Stimulated activated CD4-positive, alpha-beta T cell treated with anti-CD3 and anti-CD28 coated beads, Interleukin-15, amount 100 ng/mL, for 48 hours (primary cell): ENCODE measurements at regions not wholly inside any gene's neighbourhood (a gene's known extent, or its start where the extent isn't known, plus 50 kb on each side); places are given as distances from the start of the nearest gene placed in this dataset.

Experiments
- DNase-seq, 2 donors: peaks; one replicate each; pipeline ENCODE4 v3.0.0-alpha.2; 2020; ENCODE audit warnings: low read depth in 2 of 2

DNA sequence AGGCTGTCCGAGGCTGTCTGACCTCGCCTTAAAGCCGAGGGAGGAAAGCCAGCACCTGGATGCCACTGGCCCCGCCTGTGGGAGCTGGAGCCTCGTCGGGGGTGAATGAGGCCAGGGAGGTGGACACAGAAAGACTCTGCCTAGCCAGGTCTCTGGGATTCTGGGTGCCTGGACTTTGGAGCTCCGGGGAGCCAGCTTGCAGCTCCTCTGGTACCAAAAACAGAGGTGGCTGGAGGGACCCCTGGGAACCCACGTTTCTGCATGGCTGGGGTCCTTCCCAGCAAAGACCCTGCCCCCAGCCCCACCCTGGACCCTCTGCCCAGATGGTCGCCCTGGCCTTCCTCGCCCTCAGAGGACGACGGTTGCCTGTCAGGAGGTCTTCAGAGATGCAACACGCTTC is 239.7 kb downstream of the BRD1 start:
- DNase-seq: no peak

DNA sequence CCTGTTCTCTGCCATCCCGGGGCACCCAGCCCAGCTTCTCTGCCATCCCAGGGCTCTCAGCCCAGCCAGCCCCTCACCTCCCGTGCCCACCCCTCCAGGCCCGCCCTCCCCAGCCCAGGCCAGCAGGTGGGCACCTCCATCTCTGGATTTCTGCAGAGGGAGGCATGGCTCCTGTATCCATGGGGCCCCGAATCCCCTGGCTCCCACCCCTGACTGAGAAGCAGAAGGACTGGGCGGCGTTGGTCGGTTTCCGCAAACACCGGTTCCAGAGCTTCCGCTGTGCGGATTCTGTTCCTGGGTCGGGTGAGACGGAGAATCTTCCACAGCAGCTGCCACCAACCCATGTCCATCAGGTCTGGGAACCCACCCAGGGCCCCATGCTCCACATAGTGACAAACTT is 240.3 kb downstream of the BRD1 start:
- DNase-seq: no peak

DNA sequence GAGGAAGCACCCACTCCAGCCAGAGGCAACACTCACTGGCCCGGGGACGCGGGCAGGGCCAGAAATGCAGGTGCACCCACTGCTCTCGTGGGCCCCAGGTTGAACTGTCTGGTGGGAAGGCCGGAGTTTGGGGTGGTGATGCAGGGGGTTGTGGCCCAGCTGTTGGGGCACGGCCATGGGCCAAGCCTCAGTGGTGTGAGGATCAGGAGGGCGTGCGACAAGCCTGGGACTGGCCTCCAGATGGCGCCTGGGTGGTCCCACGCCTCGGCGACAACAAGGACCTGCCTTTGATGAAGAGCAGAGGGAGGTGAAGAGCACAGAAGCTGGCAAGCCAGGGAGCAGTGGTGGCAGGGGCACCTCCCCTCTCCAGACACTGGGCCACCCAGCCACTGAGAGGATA is 240.8 kb downstream of the BRD1 start:
- no peak for DNase-seq

DNA sequence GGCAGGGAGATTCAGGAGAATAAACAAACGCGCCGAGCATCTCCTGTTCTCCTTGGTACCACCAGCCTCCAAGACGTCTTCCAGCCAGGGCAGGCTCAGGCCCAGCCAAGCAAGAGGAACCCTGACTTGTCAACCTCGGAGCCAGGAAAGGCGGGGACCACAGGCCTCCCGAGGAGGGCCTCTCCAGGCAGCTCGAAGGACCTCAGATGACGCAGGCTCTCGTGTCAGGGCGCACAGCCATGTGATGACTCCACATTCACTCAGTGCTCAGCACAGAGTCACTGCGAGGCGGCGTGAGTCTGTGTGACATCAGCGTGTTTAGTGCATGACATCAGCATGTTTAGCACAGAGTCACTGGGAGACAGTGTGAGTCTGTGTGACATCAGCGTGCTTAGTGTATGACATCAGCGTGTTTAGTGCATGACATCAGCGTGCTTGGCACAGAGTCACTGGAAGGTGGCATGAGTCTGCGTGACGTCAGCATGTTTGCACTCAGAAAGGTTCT is 241.4 kb downstream of the BRD1 start:
- DNase-seq: no peak

DNA sequence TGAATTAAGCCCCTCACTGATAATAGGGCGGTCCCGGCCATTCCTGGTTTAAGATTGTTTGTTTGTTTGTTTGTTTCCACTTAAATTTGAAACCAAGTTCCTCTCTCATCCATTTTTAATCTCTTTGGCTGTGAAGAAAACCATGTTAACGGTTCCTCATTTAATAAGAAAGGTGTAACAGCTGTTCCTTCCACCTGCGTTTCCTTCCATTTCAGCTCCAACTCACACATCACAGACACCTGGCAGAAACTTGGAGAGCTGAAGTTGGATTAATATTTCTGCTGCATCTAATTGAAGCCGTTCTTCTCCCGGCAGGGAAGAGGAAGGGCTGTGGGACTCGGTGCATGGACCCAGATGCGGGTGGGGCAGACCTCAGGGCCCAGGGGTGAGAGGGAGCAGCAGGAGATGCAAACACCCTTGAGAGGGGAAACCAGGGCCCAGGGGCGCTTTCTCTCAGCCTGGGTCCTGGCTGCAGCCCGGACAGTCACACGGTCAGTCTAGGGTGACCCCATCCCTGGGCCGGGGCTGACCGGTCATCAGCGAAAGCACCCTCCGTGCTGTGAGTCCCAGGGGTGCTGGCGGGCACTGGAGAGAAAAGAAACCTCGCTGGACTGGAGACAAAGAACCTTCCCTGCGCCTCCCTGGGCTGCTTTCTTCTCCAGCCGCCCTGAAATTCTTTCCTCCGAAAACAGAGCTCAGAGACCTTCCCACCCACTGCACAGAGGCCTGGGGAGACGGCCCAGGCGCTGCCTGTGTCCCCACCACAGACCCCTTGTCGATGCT is 242.0 kb downstream of the BRD1 start:
- no peak for DNase-seq

DNA sequence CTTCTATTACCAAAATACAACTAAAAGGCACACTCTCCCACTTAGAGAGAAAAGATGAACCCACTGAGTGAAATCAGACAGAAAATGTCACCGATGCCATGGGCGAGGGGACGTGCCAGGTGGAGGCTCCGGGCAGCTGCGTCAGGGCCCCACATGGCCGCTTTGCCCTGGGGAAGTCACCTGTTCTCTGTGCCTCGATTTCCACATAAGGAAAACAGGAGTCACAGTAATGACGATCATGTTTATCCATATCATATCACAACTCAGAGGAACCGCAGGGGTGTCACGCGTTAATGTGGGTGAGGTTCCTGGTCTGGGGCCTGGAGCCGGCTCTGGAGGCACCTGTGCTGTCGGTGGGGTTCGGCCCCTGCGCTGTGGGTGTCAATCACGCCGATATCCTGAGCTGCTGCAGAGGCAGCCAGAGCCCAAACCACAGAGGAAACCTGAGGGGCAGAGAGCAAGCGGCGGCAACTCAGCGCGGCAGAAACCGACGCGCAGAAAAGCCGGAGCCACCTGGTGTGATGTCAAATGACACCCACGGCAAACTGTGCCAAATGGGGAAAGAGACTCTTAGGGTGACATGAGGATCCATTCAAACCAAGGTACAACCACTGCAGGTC is 243.7 kb downstream of the BRD1 start:
- DNase-seq: no peak

DNA sequence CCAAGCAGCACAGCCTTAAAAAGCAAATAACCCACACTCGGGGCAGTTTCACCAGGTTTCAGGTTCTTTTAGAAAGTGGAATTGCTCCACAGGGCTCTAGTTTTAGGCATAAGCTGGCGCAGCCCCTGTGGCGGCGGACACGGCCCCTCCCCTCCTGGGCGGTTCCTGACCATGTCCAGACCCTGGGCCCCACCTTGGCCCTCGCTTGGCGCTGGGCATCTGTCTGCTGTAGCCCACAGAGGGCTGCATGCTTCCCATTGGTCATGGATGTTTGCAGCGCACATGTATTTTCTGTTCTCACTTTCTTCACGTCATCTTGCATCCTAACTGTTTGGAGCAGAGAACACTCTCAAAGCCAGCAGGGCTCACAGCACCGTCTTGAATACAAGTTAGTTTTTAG is 244.3 kb downstream of the BRD1 start:
- DNase-seq: no peak

DNA sequence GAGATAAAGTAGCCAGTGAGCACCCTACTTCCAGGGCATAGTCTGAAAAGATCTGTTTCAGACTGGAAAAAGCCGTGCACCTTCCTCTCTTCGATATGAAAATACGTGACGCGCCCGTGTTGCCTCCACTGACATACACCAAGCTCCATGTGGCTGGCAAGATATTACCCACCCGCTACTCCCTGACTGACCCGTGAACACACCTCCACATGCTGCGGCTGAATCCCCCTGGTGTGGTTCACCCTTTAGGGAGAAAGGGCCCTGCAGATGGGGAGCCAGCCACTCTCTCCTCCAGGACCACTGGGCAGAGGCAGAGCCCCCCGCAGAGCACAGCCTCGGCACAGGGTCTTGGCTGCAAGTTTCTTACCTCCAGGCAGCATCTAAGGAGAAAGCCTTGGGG is 245.0 kb downstream of the BRD1 start:
- DNase-seq: no peak

DNA sequence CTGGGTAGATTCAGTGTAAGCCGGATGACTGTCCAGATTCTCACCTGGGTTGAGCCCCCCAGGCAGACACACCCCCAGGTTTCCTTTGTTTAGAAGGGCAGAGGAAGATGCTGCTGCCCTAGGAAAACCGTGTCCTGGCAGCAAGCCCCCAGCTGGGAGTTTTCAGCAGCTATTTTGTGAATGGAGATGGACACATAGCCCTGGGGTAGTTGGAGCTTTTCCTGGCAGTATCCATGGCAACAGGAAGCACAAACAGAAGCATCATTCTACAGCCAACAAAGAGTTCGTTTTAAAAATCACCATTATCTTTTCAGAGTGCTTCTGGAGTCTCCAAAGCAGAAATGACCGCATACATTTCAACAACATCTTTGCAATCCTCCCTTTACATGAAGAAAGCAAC is 245.5 kb downstream of the BRD1 start:
- DNase-seq: no peak

DNA sequence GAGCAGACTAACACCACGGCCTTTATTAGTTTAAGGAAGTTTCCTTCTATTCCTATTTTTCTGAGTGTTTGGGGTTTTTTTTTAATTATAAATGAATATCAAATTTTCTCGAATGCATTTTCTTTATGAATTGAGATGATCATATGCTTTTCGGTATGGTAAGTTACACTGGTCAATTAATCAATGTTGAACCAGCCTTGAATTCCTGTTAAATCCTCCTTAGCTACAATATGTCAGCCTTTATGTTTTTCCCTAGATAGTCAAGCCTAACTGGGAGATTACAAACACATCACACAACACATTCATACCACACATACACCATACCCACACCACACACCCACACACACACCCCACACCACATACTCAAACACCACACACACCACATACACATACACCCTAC is 247.6 kb downstream of the BRD1 start:
- no peak for DNase-seq

DNA sequence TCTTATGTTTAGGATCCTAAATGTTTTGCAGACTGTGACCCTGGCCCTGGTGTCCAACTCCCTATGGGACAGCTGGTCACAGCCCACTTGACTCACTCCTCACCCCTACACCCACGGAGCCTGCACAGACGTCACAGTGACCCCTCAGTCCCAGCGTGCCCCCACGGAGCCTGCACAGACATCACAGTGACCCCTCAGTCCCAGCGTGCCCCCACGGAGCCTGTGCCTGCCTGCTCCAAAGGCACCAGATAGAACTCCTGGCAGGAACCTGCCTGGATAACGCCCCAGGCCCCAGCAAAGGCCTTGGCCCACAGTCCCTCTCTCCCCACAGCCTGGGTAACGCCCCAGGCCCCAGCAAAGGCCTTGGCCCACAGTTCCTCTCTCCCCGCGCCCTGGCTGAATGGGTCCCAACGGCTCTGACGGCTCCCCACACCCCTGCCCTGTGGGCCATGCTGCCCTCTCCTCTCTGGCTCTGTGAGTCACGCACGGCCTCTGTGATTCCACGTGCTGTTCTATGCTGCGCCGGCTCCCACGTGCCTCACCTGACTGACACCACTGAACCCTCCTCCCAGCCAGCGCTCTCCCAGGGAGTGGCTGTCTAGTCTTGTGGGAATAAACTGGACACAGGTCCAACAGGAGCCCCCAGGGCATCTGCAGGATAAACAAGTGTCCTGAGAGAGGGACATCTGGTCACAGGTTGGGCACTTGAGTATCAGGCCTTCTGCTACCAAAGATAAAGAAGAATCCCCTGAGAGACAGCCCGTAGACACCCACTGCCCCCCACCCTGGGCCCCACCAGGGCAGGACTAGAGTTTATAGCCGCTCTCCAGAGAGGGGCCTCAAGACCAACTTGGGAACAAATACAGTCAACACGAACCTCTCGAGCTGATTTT is 250.3 kb downstream of the BRD1 start:
- no peak for DNase-seq

DNA sequence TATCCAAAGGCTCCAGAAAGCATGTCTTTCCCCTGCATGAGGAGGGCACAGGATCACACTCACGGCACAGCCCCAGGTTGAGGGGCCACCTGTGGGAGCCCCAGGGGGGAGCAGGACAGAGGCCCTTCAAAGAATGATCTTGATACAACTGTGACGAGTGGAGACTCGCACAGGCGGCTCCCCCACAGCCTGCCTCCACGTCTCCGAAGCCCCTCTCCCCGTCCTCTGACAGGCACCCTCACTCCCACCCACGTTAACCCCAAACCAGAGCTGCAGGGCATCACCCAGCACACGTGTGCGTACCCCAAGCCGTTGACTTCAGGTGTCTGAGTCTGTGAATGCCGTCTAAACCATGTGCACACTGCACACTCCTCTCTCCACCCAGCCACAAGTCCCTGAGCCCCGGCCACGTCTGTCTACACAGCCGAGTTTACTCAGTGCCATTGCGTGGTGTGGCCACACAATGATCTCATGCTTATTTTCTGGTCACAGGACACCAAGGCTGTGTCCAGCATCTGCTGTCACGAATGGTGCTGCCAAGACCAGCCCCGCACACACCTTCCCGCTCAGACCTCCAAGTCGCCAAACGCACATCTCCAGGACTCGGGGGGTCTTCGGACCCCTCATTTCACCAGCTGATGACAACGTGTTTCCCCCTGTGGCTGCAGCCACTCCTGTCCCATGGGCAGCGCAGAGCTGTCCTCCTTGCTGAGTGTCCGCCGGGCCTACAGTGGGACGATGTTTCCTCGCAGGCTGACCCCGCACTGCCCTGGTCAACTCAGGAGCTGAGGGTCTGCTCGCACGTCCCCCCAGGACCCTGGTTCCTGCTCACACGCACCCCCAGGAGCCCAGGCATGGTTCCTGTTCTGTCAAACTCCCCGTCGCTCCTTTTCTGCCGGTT is 251.2 kb downstream of the BRD1 start:
- DNase-seq: no peak

DNA sequence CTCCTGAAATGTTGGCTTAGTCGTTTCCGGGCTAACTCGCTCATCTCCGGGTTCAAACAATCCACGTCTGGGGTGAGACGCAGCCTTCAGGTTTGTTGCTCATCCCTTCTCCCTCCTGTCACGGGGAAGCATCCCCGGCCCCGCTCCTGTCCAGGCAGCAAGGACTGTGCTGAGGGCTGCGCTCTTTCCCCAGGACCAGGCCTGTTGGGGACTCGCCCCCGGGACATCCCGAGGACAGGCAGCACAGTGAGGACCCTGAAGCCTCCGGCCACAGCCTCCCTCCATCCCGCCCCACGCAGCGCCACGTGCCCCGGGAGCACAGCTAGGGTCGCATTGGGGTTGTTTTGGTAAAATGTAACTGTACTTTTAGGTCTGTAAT is 252.0 kb downstream of the BRD1 start:
- no peak for DNase-seq

DNA sequence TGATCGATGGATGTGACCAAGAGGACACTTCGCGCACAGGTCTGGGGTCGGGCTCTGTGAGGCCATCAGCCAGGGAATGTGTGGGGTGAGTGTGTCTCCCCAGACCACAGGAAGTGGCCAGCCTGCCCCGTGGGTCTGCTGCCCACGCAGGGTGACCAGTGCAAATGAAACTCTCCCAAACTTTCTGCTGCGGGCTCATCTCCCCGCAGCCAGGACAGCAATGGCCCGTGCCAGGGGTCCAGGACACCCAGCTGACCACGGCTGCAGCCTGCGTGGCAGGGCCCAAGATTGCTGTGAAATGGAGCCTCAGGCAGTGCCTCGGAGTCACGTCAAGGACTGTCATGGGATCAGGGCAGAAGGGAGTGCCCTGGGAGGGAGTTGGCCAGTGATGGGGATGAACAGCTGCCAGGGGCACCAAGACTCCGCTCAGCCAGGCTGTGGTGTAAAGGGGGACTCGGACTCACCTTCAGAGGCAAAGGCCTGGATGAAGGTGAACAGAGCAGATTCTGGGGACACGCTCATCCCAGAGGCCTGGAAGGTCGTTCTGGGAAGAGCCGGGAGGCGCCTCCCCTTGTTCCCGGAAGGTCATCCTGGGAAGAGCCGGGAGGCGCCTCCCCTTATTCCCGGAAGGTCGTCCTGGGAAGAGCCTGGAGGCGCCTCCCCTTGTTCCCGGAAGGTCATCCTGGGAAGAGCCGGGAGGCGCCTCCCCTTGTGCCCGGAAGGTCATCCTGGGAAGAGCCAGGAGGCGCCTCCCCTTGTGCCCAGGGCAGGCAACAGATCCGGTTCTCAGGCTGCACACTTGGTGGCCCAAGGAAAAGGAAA is 252.6 kb downstream of the BRD1 start:
- no peak for DNase-seq

DNA sequence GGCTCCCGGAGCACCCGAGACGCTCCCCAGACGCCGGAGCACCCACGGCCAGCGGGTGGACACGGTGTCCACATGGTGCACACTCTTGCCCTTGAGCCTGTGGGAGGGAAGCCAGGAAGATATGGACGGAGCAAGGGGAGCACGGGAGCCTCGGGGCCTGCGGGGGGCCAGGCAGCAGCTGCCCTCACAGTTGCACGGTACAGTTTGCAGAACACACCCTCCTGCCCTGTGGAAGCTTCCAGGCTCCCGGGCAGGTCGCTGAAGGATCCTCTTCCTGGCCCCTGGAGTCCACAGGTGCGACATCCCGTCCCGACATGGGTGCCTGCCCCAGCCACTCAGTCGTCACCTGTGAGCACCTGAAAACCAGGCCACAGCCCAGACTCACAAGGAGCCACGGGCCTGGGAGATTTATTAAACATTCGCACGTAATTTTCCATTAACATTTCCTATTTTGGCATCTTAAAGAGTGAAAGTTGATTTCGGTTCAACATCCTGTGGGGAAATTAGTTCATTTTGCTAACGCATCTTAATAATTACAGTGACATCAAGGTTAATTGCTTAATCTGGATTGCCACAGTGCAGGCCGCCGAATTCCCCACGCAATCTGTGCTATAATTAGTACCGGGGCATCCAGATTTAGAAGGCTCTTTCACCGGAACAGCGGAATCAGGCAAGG is 253.3 kb downstream of the BRD1 start:
- no peak for DNase-seq

DNA sequence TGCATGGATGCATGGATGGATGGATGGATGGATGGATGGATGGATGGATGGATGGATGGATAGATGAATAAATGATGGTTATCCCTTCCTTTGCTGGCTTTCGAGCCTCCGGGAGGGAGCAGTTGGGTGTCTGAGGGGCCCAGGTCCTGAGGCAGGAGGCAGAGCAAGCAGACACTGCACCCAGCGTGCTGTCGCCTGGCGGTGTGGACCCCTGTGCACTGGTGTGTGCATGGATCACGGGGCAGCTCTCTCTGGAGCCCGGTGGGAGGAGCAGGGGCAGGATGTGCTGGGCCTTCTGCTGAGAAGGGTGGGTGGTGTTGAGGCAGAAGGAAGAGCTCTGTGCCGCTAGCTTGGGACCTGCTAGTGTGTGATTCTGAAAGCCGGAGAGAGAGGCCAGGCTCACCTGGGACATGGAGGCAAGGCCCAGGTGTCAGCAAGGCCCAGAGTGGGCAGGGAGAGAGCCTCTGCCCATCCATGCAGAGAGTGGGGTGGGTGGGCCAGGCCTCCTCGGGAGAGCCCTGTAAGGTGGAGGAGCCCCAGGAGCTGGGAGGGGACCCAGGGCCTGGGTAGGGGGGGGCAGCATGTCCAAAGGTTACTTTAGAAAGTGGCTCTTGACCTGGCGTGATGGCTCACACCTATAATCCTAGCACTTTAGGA is 254.4 kb downstream of the BRD1 start:
- no peak for DNase-seq

DNA sequence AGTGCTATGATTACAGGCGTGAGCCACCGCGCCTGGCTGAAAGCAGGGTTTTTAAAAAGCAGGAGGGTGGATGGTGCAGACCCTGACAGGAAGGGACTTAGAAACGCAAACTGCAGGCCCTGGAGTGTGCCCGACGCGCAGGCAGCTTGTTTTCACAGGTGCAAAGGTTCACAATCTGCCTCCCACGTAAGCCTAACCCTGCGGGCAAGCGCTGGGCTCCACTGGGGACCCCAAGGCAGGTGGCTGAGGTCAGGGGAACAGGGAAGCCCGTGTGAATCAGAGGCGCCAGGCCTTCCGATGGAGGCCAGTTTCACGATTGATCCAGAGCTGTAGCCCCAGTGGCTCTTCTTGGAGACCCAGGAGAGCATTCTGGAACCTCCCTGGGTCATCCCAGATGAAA is 256.3 kb downstream of the BRD1 start:
- DNase-seq: no peak

DNA sequence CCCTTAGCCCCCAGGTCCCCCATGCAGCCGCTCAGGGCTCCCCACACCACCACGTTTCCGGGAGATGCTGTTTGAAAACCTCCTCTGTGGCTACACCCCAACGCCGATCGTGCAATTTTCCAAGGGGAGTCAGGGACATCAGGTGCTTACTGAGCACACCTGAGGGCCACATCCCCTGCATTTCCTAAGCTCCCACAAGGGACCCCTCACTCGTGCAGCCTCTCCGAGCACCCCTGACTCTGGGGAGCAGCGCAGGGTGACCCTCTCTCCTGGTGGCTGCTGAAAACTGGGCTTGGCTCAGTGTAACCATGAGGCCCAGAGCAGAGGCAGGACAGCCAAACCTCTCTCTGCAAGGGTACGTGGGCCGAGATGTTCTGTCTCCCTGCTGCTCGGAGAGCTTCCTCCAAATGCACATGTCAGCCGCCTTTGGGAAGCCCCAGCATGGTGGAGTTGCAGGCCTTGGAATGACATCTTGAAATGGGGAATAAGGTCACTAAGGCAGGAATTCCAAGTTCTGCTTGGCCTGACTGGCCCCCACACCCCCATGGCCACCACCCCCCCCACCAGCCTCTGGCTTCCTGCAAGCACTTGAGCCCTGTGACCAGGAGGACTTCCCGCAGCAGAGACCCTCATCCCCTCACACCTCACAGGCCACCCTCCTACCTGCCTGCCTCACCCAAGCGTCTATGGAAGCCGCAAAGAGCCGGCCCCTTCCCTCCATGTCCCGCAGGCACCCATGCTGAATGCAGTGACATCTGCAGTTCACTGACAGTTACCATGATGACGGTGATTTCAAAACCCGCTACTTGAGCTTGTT is 257.4 kb downstream of the BRD1 start:
- no peak for DNase-seq
